ENCODE measurements at regions not wholly inside any gene's neighbourhood (a gene's known extent, or its start where the extent isn't known, plus 50 kb on each side); places are given as distances from the start of the nearest gene placed in this dataset.

DNA sequence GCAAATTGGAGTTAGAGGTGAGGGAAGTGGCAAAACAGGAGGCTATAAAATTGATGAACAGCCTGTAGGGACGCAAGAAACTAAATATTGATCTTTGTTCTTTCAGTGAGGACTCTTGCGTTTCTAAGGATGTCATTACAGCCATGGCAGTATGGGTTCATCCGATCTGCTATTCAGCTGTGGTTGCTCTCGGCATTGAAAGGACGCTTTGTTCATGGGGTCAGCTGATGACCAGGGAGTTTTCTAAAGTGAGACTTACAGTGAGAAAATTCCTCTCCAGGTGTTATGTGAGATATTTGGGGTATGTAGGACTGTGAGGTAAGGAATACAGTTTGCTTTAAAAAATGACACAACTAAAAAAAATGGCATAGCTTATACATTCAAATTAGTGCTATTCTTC is 52.7 kb upstream of the PELI1 start:
- TF ChIP-seq, protein P1, sequence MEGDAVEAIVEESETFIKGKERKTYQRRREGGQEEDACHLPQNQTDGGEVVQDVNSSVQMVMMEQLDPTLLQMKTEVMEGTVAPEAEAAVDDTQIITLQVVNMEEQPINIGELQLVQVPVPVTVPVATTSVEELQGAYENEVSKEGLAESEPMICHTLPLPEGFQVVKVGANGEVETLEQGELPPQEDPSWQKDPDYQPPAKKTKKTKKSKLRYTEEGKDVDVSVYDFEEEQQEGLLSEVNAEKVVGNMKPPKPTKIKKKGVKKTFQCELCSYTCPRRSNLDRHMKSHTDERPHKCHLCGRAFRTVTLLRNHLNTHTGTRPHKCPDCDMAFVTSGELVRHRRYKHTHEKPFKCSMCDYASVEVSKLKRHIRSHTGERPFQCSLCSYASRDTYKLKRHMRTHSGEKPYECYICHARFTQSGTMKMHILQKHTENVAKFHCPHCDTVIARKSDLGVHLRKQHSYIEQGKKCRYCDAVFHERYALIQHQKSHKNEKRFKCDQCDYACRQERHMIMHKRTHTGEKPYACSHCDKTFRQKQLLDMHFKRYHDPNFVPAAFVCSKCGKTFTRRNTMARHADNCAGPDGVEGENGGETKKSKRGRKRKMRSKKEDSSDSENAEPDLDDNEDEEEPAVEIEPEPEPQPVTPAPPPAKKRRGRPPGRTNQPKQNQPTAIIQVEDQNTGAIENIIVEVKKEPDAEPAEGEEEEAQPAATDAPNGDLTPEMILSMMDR (IDR thresholded peaks at IDR 0.05), result no peak
- TF ChIP-seq POLR2A (IDR thresholded peaks at IDR 0.05) (no peak), POLR2AphosphoS5 (IDR thresholded peaks at IDR 0.05) (no peak)

Measured in breast epithelium (tissue), 3 donors.